T-helper 2 cell (primary cell): ENCODE measurements at regions not wholly inside any gene's neighbourhood (a gene's known extent, or its start where the extent isn't known, plus 50 kb on each side); places are given as distances from the start of the nearest gene placed in this dataset.

ENCODE experiments used
- DNase-seq, 5 experiments: peaks; one replicate each; pipeline versions ENCODE4 v3.0.0 to v3.0.0-alpha.2; 2012 to 2022

- no peak for DNase-seq
Measured at GRCh38 chr11:69415411-69416142, 65.9 kb upstream of the LINC01488 start.

DNA sequence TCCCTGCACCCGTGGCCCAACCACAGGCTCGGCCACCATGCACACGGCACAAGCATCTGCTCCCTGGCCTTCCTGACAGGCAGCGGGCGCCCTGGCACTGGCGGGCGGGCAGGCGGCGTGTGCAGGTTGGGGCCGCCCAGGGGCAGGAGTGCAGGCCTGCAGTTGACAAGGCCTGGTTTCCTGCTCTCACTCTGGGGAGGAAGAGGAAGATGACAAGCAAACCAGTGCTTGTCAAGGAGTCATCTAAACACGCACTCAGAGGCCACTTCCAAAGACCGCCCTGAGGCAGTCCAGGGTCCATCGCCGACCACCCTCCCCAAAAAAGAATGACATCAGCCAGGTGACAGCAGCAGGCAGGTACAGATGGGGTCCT, 65.3 kb upstream of the LINC01488 start:
- no peak for DNase-seq

- DNase-seq = no peak
Measured at GRCh38 chr11:69416762-69417698, 64.4 kb upstream of the LINC01488 start.

GRCh38 chr11:69417699-69418085, 63.8 kb upstream of the LINC01488 start:
- DNase-seq = no peak

- DNase-seq = no peak
Measured at GRCh38 chr11:69418576-69419296, 62.7 kb upstream of the LINC01488 start.

DNA sequence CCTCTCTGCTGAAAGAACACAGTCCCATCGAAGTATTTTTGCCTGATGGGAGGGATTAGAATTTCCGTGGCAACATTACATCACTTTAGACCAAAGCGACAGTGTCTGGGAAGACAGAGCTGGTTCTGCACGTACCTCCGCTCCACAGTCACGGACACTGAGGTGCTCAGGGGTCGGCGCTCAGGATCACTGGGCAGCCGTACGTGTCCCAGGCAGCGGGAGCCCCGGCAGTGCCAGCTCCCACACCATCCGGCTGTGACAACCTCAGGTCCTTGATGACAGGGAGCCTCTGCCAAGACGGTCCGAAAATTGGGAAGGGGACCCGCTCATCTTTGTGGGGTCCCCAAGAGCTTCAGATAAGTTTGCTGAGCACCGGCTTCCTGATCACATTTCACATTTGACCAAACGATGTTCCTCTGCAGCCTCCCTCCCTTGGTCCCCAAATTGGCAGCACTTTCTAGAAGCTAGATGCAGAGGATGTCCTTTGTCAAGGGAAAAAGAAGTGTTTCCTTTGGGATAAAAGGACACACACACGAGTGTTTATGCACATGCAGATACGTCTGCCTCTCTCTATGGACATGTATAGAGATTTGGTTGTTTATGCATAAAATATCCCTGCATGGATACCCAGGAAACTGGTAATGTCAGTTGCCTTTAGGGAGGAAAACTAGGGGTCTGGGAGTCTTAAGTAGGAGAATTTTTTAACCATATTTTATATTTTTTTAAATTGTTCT, 61.6 kb upstream of the LINC01488 start:
- no peak for DNase-seq

- DNase-seq = no peak
Measured at GRCh38 chr11:69422645-69423044, 58.8 kb upstream of the LINC01488 start.

- DNase-seq = no peak
Measured at GRCh38 chr11:69423181-69423580, 58.3 kb upstream of the LINC01488 start.

DNA sequence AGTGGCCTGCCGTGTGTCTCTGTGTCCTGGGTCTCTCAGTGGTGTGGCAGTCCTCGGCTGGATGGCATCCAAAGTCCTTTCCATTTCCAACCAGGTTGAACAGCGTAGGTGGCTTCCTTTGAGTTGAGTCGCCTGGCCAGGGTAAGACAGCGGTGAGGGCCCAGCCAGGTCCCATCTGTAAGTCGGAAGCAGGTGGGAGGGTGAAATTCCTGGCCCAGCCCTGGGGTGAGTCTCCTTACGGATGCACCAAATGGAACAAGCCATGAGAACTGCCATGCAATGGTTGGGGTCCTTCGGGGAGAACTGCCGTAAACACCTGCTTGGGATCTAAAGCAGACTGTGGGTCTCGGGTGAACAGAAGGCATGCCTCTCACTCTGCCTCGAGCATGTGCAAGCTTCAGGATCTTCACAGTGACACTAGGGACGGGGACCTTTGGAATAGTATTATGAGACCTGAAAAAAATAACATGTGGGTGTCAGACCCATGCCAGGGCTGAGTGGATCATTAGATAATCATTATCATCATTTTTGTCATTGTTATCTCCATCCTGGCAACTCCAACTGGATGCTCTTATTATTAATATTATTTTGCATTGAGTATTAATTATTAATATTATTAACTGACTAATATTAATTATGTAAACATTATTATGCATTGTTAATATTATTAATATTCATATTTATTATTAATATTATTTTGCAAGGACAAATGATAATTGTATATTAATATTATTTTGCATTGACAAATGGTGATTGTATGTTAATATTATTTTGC, 57.7 kb upstream of the LINC01488 start:
- no peak for DNase-seq

DNA sequence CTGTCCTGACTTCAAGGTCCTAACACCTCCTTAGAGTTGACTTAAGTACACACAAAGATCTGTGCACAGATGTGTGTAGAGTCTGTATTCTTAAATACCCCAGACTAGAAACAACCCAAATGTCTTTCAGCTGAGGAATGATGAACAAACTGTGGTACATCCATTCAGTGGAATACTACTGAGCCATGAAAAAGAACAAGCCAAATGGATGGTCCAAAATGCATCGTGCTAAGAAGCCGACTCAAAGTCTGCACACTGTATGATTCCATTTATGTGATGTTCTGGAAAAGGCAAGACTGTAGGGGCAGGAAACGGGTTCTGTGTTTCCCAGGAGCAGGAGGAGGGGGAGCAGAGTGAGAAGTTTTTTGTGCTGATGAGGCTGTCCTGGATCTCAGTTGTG, 56.7 kb upstream of the LINC01488 start:
- no peak for DNase-seq

- no peak for DNase-seq
Measured at GRCh38 chr11:69425444-69425843, 56.0 kb upstream of the LINC01488 start.

GRCh38 chr11:69425895-69426544, 55.4 kb upstream of the LINC01488 start:
- peak in 1 of 5 experiments; percentile 54 for DNase-seq

DNA sequence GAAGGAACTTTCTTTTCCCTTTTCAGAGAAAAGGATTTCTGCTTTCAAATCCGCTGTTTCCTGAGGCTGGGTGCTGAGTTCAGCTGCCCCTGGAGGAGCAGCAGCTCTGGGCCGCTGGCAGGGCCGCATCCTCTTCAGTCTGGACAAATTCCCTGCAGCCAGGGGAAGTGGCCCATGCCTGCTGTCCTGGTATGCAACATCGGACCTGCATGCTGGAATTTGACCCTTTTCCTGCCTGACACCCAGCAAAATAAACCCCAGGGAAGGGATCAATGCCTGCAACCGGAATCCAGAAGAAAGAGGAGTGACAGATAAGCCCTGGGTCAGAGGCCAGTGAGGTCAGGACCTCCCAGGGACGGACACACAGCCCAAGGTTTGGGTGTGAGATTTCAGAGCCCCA, 54.1 kb upstream of the LINC01488 start:
- DNase-seq = no peak

- no peak for DNase-seq
Measured at GRCh38 chr11:69427906-69428880, 53.3 kb upstream of the LINC01488 start.

- no peak for DNase-seq
Measured at GRCh38 chr11:69429716-69430491, 51.6 kb upstream of the LINC01488 start.

DNA sequence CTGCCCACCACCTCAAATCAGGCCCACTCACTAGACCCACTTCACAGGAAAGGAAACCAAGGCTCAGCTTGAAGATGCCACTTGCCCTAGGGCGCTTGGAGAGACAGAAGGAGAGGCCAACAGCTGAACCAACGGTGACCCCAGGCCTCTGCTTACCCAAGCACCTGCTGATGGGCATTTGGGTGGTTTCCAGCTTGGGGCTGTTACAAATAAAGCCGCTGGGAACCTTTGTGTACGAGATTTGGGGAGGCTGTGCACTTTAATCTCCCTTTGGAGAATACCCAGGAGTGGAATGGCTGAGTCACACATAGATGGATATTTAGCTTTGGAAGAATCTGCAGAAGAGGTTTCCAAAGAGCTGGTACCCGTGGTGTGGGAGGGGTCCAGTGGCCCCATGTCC, 50.9 kb upstream of the LINC01488 start:
- DNase-seq = no peak

DNA sequence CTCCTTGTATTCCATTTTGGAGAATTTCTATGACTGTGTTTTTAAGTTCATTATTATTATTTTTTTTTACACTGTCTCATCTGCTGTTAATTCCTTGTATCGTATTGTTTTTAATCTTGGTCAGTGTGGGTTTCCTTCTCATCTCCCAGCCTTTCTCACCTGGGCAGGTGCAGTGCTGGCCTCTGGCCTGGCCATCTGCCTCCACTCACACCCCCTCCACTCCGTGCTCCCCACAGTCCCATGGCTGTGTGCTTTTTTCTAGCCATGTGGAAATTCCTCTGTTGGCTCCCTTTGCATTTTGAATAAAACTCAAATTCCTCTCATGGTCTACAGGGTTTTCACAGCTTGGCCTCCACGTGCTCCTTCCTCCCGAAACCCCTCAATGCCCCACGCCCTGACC, 50.3 kb upstream of the LINC01488 start:
- DNase-seq = no peak
